HepG2 (cell line): ENCODE measurements at regions not wholly inside any gene's neighbourhood (a gene's known extent, or its start where the extent isn't known, plus 50 kb on each side); places are given as distances from the start of the nearest gene placed in this dataset.

ENCODE experiments used
- FOXK2 ChIP-seq: fragments of 450-650 bp; IDR thresholded peaks from 2 replicates; pipeline ENCODE4 v1.6.1; 2016
- TF ChIP-seq, protein P1 (sequence below), 2 experiments: sonication (generic) in 1 of 2; formaldehyde crosslinking in 1 of 2; IDR thresholded peaks; 2 replicates each; pipeline versions ENCODE4 v1.5.1 to v1.6.1; 2011 to 2020; ENCODE audit warnings: borderline replicate concordance in 1 of 2, low read depth in 1 of 2, low read length in 1 of 2, mild to moderate bottlenecking in 1 of 2, missing genetic modification reagents in 1 of 2, moderate library complexity in 1 of 2

DNA sequence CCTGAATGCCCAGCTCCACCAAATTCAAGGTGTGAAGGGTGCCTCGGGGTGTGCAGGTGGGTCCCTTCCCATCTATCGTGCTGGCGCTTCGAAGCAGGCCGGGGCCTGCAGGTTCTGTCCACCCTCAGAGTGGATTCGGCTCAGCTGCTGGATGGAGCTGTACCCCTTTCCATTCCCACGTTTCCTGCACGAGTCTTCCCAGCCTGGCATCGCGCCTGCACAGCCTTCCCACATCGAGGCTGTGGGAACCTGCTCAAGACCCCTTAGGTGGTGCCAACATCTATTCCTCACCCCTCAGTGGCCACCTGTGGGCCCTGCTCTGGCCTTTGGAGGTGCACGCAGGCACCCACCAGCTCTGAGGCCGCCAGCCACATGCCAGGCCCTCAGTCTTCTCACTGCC, 65.7 kb downstream of the PDCL3 start:
- no peak for TF ChIP-seq FOXK2
- TF ChIP-seq, protein P1, sequence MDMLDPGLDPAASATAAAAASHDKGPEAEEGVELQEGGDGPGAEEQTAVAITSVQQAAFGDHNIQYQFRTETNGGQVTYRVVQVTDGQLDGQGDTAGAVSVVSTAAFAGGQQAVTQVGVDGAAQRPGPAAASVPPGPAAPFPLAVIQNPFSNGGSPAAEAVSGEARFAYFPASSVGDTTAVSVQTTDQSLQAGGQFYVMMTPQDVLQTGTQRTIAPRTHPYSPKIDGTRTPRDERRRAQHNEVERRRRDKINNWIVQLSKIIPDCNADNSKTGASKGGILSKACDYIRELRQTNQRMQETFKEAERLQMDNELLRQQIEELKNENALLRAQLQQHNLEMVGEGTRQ (IDR thresholded peaks at IDR 0.05; ENCODE audit: low read depth, low read length), result no peak
- TF ChIP-seq, protein P1 (CRISPR knock-in tag; IDR thresholded peaks at IDR 0.05; ENCODE audit: borderline replicate concordance), result no peak
